ENCODE measurements at regions not wholly inside any gene's neighbourhood (a gene's known extent, or its start where the extent isn't known, plus 50 kb on each side); places are given as distances from the start of the nearest gene placed in this dataset.

DNA sequence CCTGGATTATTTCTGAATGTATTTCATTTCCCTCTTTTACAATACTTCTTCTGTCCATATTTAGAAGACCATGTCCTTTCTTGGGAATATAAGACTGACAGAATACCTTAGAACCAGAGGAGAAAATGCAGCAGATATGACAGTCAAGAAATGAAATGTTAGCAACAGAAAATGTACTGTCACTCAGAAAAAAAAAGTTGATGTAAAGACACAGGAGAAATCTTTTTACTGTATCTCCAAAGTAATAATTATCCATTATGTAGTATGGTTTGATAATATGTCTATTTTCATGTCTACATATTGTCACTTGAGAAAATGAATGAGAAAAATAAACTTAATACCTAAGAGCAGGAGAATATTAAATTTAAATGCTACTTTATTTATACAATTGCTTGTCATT, 652.1 kb downstream of the GABRG2 start:
- CTCF ChIA-PET: no interaction called here
- no peak overlapping the region for H3K27ac Mint-ChIP-seq
- no peaks in the 10 kb centered on the region for H3K4me1 ChIP-seq (ENCODE audit: insufficient read depth, low read length)
- no peak for DNase-seq
- no peak overlapping the region for H3K27ac ChIP-seq (ENCODE audit: low read depth, low read length)
- no peak overlapping the region for H3K4me3 Mint-ChIP-seq
- H3K36me3 Mint-ChIP-seq: no peaks in the 10 kb centered on the region
- no peaks in the 10 kb centered on the region for H3K36me3 ChIP-seq (ENCODE audit: insufficient read depth, low read length)
- H3K9me3 ChIP-seq (ENCODE audit: low read length): no peaks in the 10 kb centered on the region
- POLR2A ChIA-PET: no interaction called here
- H3K27me3 Mint-ChIP-seq: no peaks in the 10 kb centered on the region
- no peaks in the 10 kb centered on the region for H3K4me1 Mint-ChIP-seq
- peaks cover 4 to 15% (median 9%) of the 10 kb centered on the region in 5 donors for H3K9me3 Mint-ChIP-seq
- no peaks in the 10 kb centered on the region for H3K27me3 ChIP-seq (ENCODE audit: insufficient read depth, low read length, poor library complexity, severe bottlenecking)
- H3K4me3 ChIP-seq (ENCODE audit: low read length): no peak overlapping the region

DNA sequence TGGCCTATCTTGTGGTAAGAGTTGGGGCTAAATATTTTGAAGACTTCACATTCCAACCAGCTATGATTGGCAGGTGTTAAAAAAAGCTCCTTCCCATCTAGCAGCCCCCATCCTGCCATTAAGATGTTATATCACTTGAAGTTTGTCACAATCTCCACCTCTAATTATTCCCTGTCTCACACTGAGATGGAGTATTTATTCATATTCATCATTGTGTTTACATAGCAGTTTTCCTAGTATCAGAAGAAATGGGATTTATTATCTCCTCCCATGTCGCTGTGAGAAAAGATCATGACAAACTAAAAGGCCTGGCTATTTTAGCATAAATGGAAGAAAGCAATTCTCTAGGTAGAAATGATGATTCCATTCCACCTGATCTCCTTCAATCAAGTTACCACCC, 653.6 kb downstream of the GABRG2 start:
- Histone ChIP-seq H3K27ac (ENCODE audit: low read depth, low read length) (no peak overlapping the region), H3K4me3 (ENCODE audit: low read length) (no peak overlapping the region), H3K4me1 (ENCODE audit: insufficient read depth, low read length) (no peaks in the 10 kb centered on the region), H3K27me3 (ENCODE audit: insufficient read depth, low read length, poor library complexity, severe bottlenecking) (no peaks in the 10 kb centered on the region), H3K9me3 (ENCODE audit: low read length) (no peaks in the 10 kb centered on the region), H3K36me3 (ENCODE audit: insufficient read depth, low read length) (no peaks in the 10 kb centered on the region)
- Mint-ChIP-seq H3K4me1 (no peaks in the 10 kb centered on the region), H3K4me3 (no peak overlapping the region), H3K27ac (no peak overlapping the region), H3K27me3 (no peaks in the 10 kb centered on the region), H3K9me3 (peaks cover 7 to 16% (median 14%) of the 10 kb centered on the region in 5 donors), H3K36me3 (peaks cover 0 to under 1% (median 0%) of the 10 kb centered on the region in 3 donors)
- POLR2A ChIA-PET: no interaction called here
- DNase-seq: no peak
- CTCF ChIA-PET: no interaction called here

- Histone ChIP-seq H3K4me1 (ENCODE audit: insufficient read depth, low read length) (no peaks in the 10 kb centered on the region), H3K36me3 (ENCODE audit: insufficient read depth, low read length) (no peaks in the 10 kb centered on the region), H3K27ac (ENCODE audit: low read depth, low read length) (no peak overlapping the region), H3K9me3 (ENCODE audit: low read length) (no peaks in the 10 kb centered on the region), H3K4me3 (ENCODE audit: low read length) (no peak overlapping the region), H3K27me3 (ENCODE audit: insufficient read depth, low read length, poor library complexity, severe bottlenecking) (no peaks in the 10 kb centered on the region)
- Mint-ChIP-seq H3K27ac (no peak overlapping the region), H3K4me1 (no peaks in the 10 kb centered on the region), H3K27me3 (no peaks in the 10 kb centered on the region), H3K36me3 (no peaks in the 10 kb centered on the region), H3K4me3 (no peak overlapping the region), H3K9me3 (peaks cover 0 to 25% (median 5%) of the 10 kb centered on the region in 5 donors)
- POLR2A ChIA-PET: no interaction called here
- CTCF ChIA-PET: no interaction called here
- no peak for DNase-seq
These were observed 684.8 kb upstream of the CCNG1 start for GRCh38 chr5:162752612-162753011.

GRCh38 chr5:162762119-162762518, 675.3 kb upstream of the CCNG1 start:
- H3K36me3 Mint-ChIP-seq: no peaks in the 10 kb centered on the region

GRCh38 chr5:162769019-162769418, 668.4 kb upstream of the CCNG1 start:
- CTCF ChIA-PET: no interaction called here
- Mint-ChIP-seq H3K4me1 (no peaks in the 10 kb centered on the region), H3K27me3 (no peaks in the 10 kb centered on the region), H3K4me3 (no peak overlapping the region), H3K27ac (no peak overlapping the region), H3K36me3 (no peaks in the 10 kb centered on the region), H3K9me3 (peaks cover 0 to 23% (median 6%) of the 10 kb centered on the region in 5 donors)
- DNase-seq: no peak
- H3K9me3 ChIP-seq (ENCODE audit: low read length): no peaks in the 10 kb centered on the region
- H3K4me1 ChIP-seq (ENCODE audit: insufficient read depth, low read length): no peaks in the 10 kb centered on the region
- H3K27ac ChIP-seq (ENCODE audit: low read depth, low read length): no peak overlapping the region
- POLR2A ChIA-PET: no interaction called here
- H3K36me3 ChIP-seq (ENCODE audit: insufficient read depth, low read length): no peaks in the 10 kb centered on the region
- no peak overlapping the region for H3K4me3 ChIP-seq (ENCODE audit: low read length)
- H3K27me3 ChIP-seq (ENCODE audit: insufficient read depth, low read length, poor library complexity, severe bottlenecking): no peaks in the 10 kb centered on the region

More at GRCh38 chr5:162762119-162762518, 675.3 kb upstream of the CCNG1 start:
- H3K27ac ChIP-seq (ENCODE audit: low read depth, low read length): no peak overlapping the region
- no peaks in the 10 kb centered on the region for H3K9me3 ChIP-seq (ENCODE audit: low read length)
- Mint-ChIP-seq H3K4me3 (no peak overlapping the region), H3K9me3 (peaks cover 0 to 19% (median 12%) of the 10 kb centered on the region in 5 donors), H3K4me1 (no peaks in the 10 kb centered on the region), H3K27me3 (no peaks in the 10 kb centered on the region), H3K27ac (no peak overlapping the region)
- no peaks in the 10 kb centered on the region for H3K36me3 ChIP-seq (ENCODE audit: insufficient read depth, low read length)
- no peak for DNase-seq
- no peaks in the 10 kb centered on the region for H3K27me3 ChIP-seq (ENCODE audit: insufficient read depth, low read length, poor library complexity, severe bottlenecking)
- ChIA-PET POLR2A (no interaction called here), CTCF (no interaction called here)
- no peaks in the 10 kb centered on the region for H3K4me1 ChIP-seq (ENCODE audit: insufficient read depth, low read length)
- H3K4me3 ChIP-seq (ENCODE audit: low read length): no peak overlapping the region

DNA sequence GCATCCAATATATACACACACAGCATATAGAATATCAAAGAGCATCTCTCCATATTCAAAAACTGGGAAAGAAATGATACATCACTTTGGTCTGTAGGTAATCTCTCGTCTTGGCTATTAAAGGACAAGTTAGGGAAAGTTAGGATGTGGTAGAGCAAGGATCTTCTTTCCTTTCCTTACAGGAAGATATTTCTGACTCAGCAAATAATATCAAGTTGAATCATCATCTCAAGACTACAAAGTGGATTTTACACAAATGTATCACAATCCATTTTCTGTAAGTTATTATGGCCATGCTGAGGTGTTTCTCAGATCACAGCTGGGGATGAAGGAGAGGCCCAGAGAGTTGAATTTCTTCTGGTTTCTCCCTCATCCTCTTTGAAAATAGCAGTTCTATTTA, 651.7 kb upstream of the CCNG1 start:
- no peaks in the 10 kb centered on the region for H3K27me3 ChIP-seq (ENCODE audit: insufficient read depth, low read length, poor library complexity, severe bottlenecking)
- no peaks in the 10 kb centered on the region for H3K4me1 Mint-ChIP-seq

DNA sequence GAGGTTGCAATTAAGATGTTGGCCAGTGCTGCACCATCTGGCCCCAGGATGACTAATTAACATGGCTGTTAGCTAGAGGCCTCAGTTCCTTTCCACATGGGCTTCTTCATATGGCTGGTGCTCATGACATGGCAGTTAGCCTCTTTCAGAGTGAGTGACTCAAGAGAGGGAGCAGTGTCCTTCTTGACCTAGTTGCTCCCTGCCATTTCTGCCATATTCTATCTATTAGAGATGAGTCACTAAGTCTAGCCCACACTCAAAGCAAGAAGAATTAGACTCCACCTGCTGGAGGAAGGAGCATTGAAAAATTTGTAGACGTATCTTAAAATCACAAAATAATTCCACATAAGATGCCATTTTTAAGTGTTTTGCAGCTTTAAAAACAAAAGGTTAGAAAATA, 651.2 kb upstream of the CCNG1 start:
- no peak overlapping the region for H3K4me3 Mint-ChIP-seq
- POLR2A ChIA-PET: no interaction called here
- H3K27me3 ChIP-seq (ENCODE audit: insufficient read depth, low read length, poor library complexity, severe bottlenecking): no peaks in the 10 kb centered on the region
- H3K9me3 Mint-ChIP-seq: peaks cover 2 to 22% (median 9%) of the 10 kb centered on the region in 5 donors
- H3K4me3 ChIP-seq (ENCODE audit: low read length): no peak overlapping the region
- no peaks in the 10 kb centered on the region for H3K9me3 ChIP-seq (ENCODE audit: low read length)
- no peaks in the 10 kb centered on the region for H3K36me3 ChIP-seq (ENCODE audit: insufficient read depth, low read length)
- DNase-seq: no peak
- H3K27ac Mint-ChIP-seq: no peak overlapping the region
- H3K27me3 Mint-ChIP-seq: no peaks in the 10 kb centered on the region
- no peaks in the 10 kb centered on the region for H3K4me1 Mint-ChIP-seq
- no peak overlapping the region for H3K27ac ChIP-seq (ENCODE audit: low read depth, low read length)
- no peaks in the 10 kb centered on the region for H3K36me3 Mint-ChIP-seq
- no peaks in the 10 kb centered on the region for H3K4me1 ChIP-seq (ENCODE audit: insufficient read depth, low read length)
- CTCF ChIA-PET: no interaction called here

More for the DNA sequence above, 651.7 kb upstream of the CCNG1 start:
- Mint-ChIP-seq H3K36me3 (no peaks in the 10 kb centered on the region), H3K27ac (no peak overlapping the region), H3K27me3 (no peaks in the 10 kb centered on the region), H3K9me3 (peaks cover 2 to 22% (median 9%) of the 10 kb centered on the region in 5 donors), H3K4me3 (no peak overlapping the region)
- Histone ChIP-seq H3K4me3 (ENCODE audit: low read length) (no peak overlapping the region), H3K4me1 (ENCODE audit: insufficient read depth, low read length) (no peaks in the 10 kb centered on the region), H3K27ac (ENCODE audit: low read depth, low read length) (no peak overlapping the region), H3K9me3 (ENCODE audit: low read length) (no peaks in the 10 kb centered on the region), H3K36me3 (ENCODE audit: insufficient read depth, low read length) (no peaks in the 10 kb centered on the region)
- CTCF ChIA-PET: no interaction called here
- no peak for DNase-seq
- POLR2A ChIA-PET: no interaction called here

DNA sequence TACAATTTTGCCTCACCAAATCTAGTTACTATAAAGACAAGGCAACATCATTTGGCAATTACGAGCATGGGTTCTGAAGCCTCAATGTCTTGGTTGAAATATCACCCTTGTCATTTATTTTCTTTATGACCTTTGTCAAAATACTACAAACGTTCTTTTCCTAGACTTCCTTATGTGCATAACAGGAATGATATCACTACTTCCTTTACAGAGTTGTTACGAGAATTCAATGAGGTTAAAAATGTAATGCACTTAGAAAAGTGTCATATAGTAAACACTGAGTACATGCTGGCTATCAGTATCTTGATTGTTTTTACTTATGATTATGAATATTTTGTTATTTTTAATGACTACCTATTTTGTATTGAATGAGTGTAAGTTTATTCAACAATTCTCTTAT, 640.9 kb upstream of the CCNG1 start:
- Mint-ChIP-seq H3K4me1 (no peaks in the 10 kb centered on the region), H3K9me3 (peaks cover 3 to 12% (median 8%) of the 10 kb centered on the region in 5 donors), H3K4me3 (no peak overlapping the region), H3K27ac (no peak overlapping the region), H3K27me3 (no peaks in the 10 kb centered on the region), H3K36me3 (no peaks in the 10 kb centered on the region)
- Histone ChIP-seq H3K4me3 (ENCODE audit: low read length) (no peak overlapping the region), H3K36me3 (ENCODE audit: insufficient read depth, low read length) (no peaks in the 10 kb centered on the region), H3K27me3 (ENCODE audit: insufficient read depth, low read length, poor library complexity, severe bottlenecking) (no peaks in the 10 kb centered on the region), H3K9me3 (ENCODE audit: low read length) (no peaks in the 10 kb centered on the region), H3K27ac (ENCODE audit: low read depth, low read length) (no peak overlapping the region), H3K4me1 (ENCODE audit: insufficient read depth, low read length) (no peaks in the 10 kb centered on the region)
- CTCF ChIA-PET: no interaction called here
- DNase-seq: no peak
- POLR2A ChIA-PET: no interaction called here

- Mint-ChIP-seq H3K4me3 (no peak overlapping the region), H3K27ac (no peak overlapping the region), H3K9me3 (peaks cover 0 to 10% (median 3%) of the 10 kb centered on the region in 5 donors), H3K4me1 (no peaks in the 10 kb centered on the region), H3K27me3 (no peaks in the 10 kb centered on the region), H3K36me3 (no peaks in the 10 kb centered on the region)
- Histone ChIP-seq H3K27ac (ENCODE audit: low read depth, low read length) (no peak overlapping the region), H3K27me3 (ENCODE audit: insufficient read depth, low read length, poor library complexity, severe bottlenecking) (no peaks in the 10 kb centered on the region), H3K4me1 (ENCODE audit: insufficient read depth, low read length) (no peaks in the 10 kb centered on the region), H3K36me3 (ENCODE audit: insufficient read depth, low read length) (no peaks in the 10 kb centered on the region), H3K9me3 (ENCODE audit: low read length) (no peaks in the 10 kb centered on the region), H3K4me3 (ENCODE audit: low read length) (no peak overlapping the region)
- CTCF ChIA-PET: no interaction called here
- no peak for DNase-seq
- POLR2A ChIA-PET: no interaction called here
These were observed 637.1 kb upstream of the CCNG1 start for GRCh38 chr5:162800301-162800700.

Data from CD8-positive, alpha-beta memory T cell (primary cell).